Mesendoderm (in vitro differentiated cells): ENCODE measurements at regions not wholly inside any gene's neighbourhood (a gene's known extent, or its start where the extent isn't known, plus 50 kb on each side); places are given as distances from the start of the nearest gene placed in this dataset.

Experiments
- DNase-seq: peaks from one replicate; pipeline ENCODE4 v3.0.0; 2013
- H2AK5ac ChIP-seq: 2 replicates; pipeline ENCODE4 v1.6.1; 2013; ENCODE audit warnings: low read length, inconsistent platforms
- H2BK120ac ChIP-seq: 2 replicates; pipeline ENCODE4 v1.6.1; 2013; ENCODE audit warnings: low read depth, mild to moderate bottlenecking, low read length, moderate library complexity, mixed read lengths
- H2BK15ac ChIP-seq: replicated peaks from 2 replicates; pipeline ENCODE4 v1.6.1; 2013; ENCODE audit warnings: low read depth, mild to moderate bottlenecking, moderate library complexity
- H2BK5ac ChIP-seq: 2 replicates; pipeline ENCODE4 v1.6.1; 2013; ENCODE audit warnings: low read length, inconsistent platforms
- H3K18ac ChIP-seq: 2 replicates; pipeline ENCODE4 v1.6.1; 2013; ENCODE audit warnings: mild to moderate bottlenecking, low read length, mixed read lengths
- H3K23ac ChIP-seq: one replicate; pipeline ENCODE4 v1.6.1; 2013; ENCODE audit warnings: low read length
- H3K27ac ChIP-seq: 2 replicates; pipeline ENCODE4 v1.5.1; 2013; ENCODE audit warnings: low read depth, mild to moderate bottlenecking, inconsistent platforms, low read length, moderate library complexity
- H3K27me3 ChIP-seq: 2 replicates; pipeline ENCODE4 v1.6.1; 2013; ENCODE audit warnings: low read length, control low read depth, mild to moderate bottlenecking, inconsistent platforms; ENCODE audit not compliant: insufficient read depth, poor library complexity
- H3K36me3 ChIP-seq: 2 replicates; pipeline ENCODE4 v1.6.1; 2013; ENCODE audit warnings: low read length, inconsistent platforms; ENCODE audit not compliant: control insufficient read depth, insufficient read depth
- H3K4ac ChIP-seq: one replicate; pipeline ENCODE4 v1.6.1; 2013; ENCODE audit warnings: low read depth, mild to moderate bottlenecking, low read length, moderate library complexity
- H3K4me1 ChIP-seq: 2 replicates; pipeline ENCODE4 v1.6.1; 2013; ENCODE audit warnings: low read depth, low read length, inconsistent platforms; ENCODE audit not compliant: control insufficient read depth
- H3K4me2 ChIP-seq: 2 replicates; pipeline ENCODE4 v1.6.1; 2013; ENCODE audit warnings: low read length
- H3K4me3 ChIP-seq: 2 replicates; pipeline ENCODE4 v1.5.1; 2013; ENCODE audit warnings: mild to moderate bottlenecking, low read length
- H3K56ac ChIP-seq: one replicate; pipeline ENCODE4 v1.6.1; 2013; ENCODE audit warnings: low read length
- H3K79me1 ChIP-seq: 2 replicates; pipeline ENCODE4 v1.6.1; 2013; ENCODE audit warnings: low read length, inconsistent platforms
- H3K79me2 ChIP-seq: 2 replicates; pipeline ENCODE4 v1.6.1; 2013; ENCODE audit warnings: mild to moderate bottlenecking, low read length; ENCODE audit not compliant: control insufficient read depth, insufficient read depth
- H3K9ac ChIP-seq: 2 replicates; pipeline ENCODE4 v1.6.1; 2013; ENCODE audit warnings: low read length, inconsistent platforms
- H4K5ac ChIP-seq: one replicate; pipeline ENCODE4 v1.6.1; 2013; ENCODE audit warnings: low read length
- H4K8ac ChIP-seq: one replicate; pipeline ENCODE4 v1.6.1; 2013; ENCODE audit warnings: low read depth, mild to moderate bottlenecking, control low read depth, low read length, moderate library complexity
- WGBS: extraction: QIAGEN DNeasy Blood & Tissue Kit; methylation state at CpG from one replicate; pipeline ENCODE4 v1.1.7; 2013; ENCODE audit warnings: low lambda C conversion rate, missing lambda C conversion rate; ENCODE audit not compliant: insufficient coverage; ENCODE audit errors: extremely low coverage; 5-methylcytosine and 5-hydroxymethylcytosine counted together

DNA sequence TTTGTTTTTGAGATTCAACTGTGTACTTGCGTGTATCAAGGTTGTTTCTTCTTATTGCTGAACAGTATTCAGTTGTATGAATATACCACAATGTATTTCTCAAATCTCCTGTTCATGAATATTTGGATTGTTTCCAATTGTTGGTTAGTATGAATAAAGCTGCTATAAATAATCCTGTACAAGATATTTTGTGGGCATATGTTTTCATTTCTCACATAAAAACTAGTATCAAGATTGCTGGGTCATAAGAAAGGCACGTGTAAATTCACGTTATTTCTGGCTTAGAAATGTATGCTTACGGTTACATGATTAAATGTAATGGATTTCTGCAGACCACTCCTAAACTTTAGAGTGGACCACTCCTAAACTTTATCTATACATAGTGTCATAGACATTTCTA lies 96.6 kb downstream of the BTBD3 start:
- Histone ChIP-seq H2BK5ac (no peak overlapping the region), H3K4me2 (no peak overlapping the region), H3K4me1 (no peaks in the 10 kb centered on the region), H3K4ac (no peak overlapping the region), H2BK15ac (no peak overlapping the region), H3K27me3 (no peaks in the 10 kb centered on the region), H3K79me1 (no peaks in the 10 kb centered on the region), H3K27ac (no peak overlapping the region), H4K8ac (no peak overlapping the region), H3K23ac (no peak overlapping the region), H4K5ac (no peak overlapping the region), H3K4me3 (no peak overlapping the region), H2BK120ac (no peak overlapping the region), H3K18ac (no peak overlapping the region), H3K9ac (no peak overlapping the region), H2AK5ac (no peak overlapping the region), H3K56ac (no peak overlapping the region), H3K36me3 (no peaks in the 10 kb centered on the region), H3K79me2 (no peaks in the 10 kb centered on the region)
- WGBS: no CpG with 5 or more reads among the region's 4 CpGs
- no peak for DNase-seq

GRCh38 chr20:12014736-12015135 lies 97.0 kb downstream of the BTBD3 start:
- no peak overlapping the region for H3K18ac ChIP-seq
- H3K27ac ChIP-seq: no peak overlapping the region
- H3K23ac ChIP-seq: no peak overlapping the region
- H3K36me3 ChIP-seq: no peaks in the 10 kb centered on the region
- no peaks in the 10 kb centered on the region for H3K4me1 ChIP-seq
- H2BK15ac ChIP-seq: no peak overlapping the region
- H2BK5ac ChIP-seq: no peak overlapping the region
- no peak overlapping the region for H3K4me2 ChIP-seq
- H3K56ac ChIP-seq: no peak overlapping the region
- no peak overlapping the region for H3K4me3 ChIP-seq
- WGBS: no CpG with 5 or more reads among the region's 1 CpG
- H3K79me2 ChIP-seq: no peaks in the 10 kb centered on the region
- H3K79me1 ChIP-seq: no peaks in the 10 kb centered on the region
- H4K5ac ChIP-seq: no peak overlapping the region
- no peak overlapping the region for H4K8ac ChIP-seq
- no peak overlapping the region for H3K9ac ChIP-seq
- H2BK120ac ChIP-seq: no peak overlapping the region
- no peak for DNase-seq
- no peak overlapping the region for H2AK5ac ChIP-seq
- H3K27me3 ChIP-seq: no peaks in the 10 kb centered on the region
- no peak overlapping the region for H3K4ac ChIP-seq

DNA sequence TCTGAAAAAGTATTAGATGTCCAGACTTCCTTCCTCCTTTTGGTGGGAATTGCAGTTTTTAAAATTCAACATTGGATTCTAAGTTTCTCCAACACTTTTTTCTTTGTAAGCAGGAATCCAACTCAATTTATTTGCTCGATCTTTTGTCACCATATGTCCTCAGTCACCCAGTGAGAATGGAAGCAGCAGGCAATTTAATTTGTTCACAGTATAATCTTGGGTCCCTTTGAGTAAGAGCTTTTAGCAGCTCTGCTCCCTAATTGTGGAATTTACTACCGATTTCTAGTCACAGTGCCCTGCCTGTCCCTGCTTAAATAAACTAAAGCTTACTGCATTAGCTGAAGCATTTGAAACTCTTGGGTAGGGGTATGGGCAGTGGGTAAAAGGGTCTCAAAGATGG lies 98.6 kb downstream of the BTBD3 start:
- no peak overlapping the region for H3K9ac ChIP-seq
- H4K8ac ChIP-seq: no peak overlapping the region
- H3K4ac ChIP-seq: no peak overlapping the region
- no peak overlapping the region for H2BK5ac ChIP-seq
- no peak overlapping the region for H2BK120ac ChIP-seq
- H3K27me3 ChIP-seq: no peaks in the 10 kb centered on the region
- H3K56ac ChIP-seq: no peak overlapping the region
- H3K36me3 ChIP-seq: no peaks in the 10 kb centered on the region
- no peak overlapping the region for H3K4me3 ChIP-seq
- no peaks in the 10 kb centered on the region for H3K79me2 ChIP-seq
- H2AK5ac ChIP-seq: no peak overlapping the region
- WGBS: no CpG with 5 or more reads among the region's 2 CpGs
- H3K79me1 ChIP-seq: no peaks in the 10 kb centered on the region
- no peak overlapping the region for H3K27ac ChIP-seq
- H3K4me1 ChIP-seq: no peaks in the 10 kb centered on the region
- no peak overlapping the region for H3K23ac ChIP-seq
- no peak overlapping the region for H4K5ac ChIP-seq
- no peak overlapping the region for H3K4me2 ChIP-seq
- DNase-seq: no peak
- H3K18ac ChIP-seq: no peak overlapping the region
- H2BK15ac ChIP-seq: no peak overlapping the region

DNA sequence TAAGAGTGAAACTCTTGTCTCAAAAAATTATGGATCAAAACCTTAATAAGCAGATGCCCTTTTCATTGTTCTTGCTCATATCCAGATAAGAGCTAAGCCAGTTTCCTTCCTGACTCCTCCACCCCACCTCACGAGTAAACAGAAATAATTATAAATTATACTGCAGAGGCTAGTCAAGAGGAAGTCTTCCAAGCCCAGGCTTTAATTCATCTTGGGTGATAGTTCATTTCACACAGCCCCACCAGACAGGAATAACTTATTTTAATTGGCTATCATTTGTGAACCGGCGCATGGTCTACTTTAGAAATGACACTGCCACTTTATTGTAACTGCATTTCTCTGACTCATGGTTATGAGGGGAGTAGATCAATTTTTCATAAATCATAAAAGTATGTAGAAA lies 102.0 kb downstream of the BTBD3 start:
- Histone ChIP-seq H2BK120ac (no peak overlapping the region), H2BK15ac (no peak overlapping the region), H2AK5ac (no peak overlapping the region), H4K8ac (no peak overlapping the region), H3K4me2 (no peak overlapping the region), H2BK5ac (no peak overlapping the region), H3K56ac (no peak overlapping the region), H4K5ac (no peak overlapping the region), H3K79me1 (no peaks in the 10 kb centered on the region), H3K27me3 (no peaks in the 10 kb centered on the region), H3K4me1 (no peaks in the 10 kb centered on the region), H3K18ac (no peak overlapping the region), H3K27ac (no peak overlapping the region), H3K4ac (no peak overlapping the region), H3K79me2 (no peaks in the 10 kb centered on the region), H3K9ac (no peak overlapping the region), H3K4me3 (no peak overlapping the region), H3K36me3 (no peaks in the 10 kb centered on the region), H3K23ac (no peak overlapping the region)
- DNase-seq: no peak
- WGBS: no CpG with 5 or more reads among the region's 3 CpGs

GRCh38 chr20:12020846-12021245 lies 103.2 kb downstream of the BTBD3 start:
- no CpG with 5 or more reads among the region's 4 CpGs for WGBS
- Histone ChIP-seq H3K4me3 (no peak overlapping the region), H3K36me3 (no peaks in the 10 kb centered on the region), H3K18ac (no peak overlapping the region), H2AK5ac (no peak overlapping the region), H3K79me2 (no peaks in the 10 kb centered on the region), H4K8ac (no peak overlapping the region), H2BK120ac (no peak overlapping the region), H3K4me1 (no peaks in the 10 kb centered on the region), H3K79me1 (no peaks in the 10 kb centered on the region), H2BK15ac (no peak overlapping the region), H3K27ac (no peak overlapping the region), H3K56ac (no peak overlapping the region), H2BK5ac (no peak overlapping the region), H3K9ac (no peak overlapping the region), H3K4me2 (no peak overlapping the region), H3K4ac (no peak overlapping the region), H3K27me3 (no peaks in the 10 kb centered on the region), H4K5ac (no peak overlapping the region), H3K23ac (no peak overlapping the region)
- DNase-seq: no peak

DNA sequence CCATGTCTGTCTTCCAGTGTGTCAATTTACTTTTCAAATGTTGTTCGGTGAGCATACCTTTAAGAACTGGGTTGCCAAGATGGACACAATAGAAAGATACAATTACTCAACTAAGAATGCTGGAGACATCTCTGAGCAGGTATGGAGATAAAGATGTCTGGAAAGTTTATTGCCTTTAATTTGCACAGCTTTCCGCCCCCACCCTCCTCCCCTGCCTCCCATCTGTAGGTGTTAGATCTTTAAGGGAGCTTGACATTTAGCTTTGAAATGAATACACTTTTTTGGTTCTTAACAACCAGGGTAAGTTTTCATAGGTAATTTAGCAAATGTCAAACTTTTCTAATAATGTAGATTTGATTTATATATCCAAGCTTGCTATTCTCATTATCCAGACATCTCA lies 104.4 kb downstream of the BTBD3 start:
- no peak for DNase-seq
- Histone ChIP-seq H3K27ac (no peak overlapping the region), H4K8ac (no peak overlapping the region), H3K4me2 (no peak overlapping the region), H3K56ac (no peak overlapping the region), H3K36me3 (no peaks in the 10 kb centered on the region), H3K23ac (no peak overlapping the region), H3K4ac (no peak overlapping the region), H2AK5ac (no peak overlapping the region), H3K27me3 (no peaks in the 10 kb centered on the region), H2BK5ac (no peak overlapping the region), H3K4me1 (no peaks in the 10 kb centered on the region), H3K4me3 (no peak overlapping the region), H4K5ac (no peak overlapping the region), H2BK15ac (no peak overlapping the region), H3K18ac (no peak overlapping the region), H3K79me1 (no peaks in the 10 kb centered on the region), H3K9ac (no peak overlapping the region), H2BK120ac (no peak overlapping the region), H3K79me2 (no peaks in the 10 kb centered on the region)
- WGBS: no CpG with 5 or more reads among the region's 2 CpGs
